ENCODE measurements at regions not wholly inside any gene's neighbourhood (a gene's known extent, or its start where the extent isn't known, plus 50 kb on each side); places are given as distances from the start of the nearest gene placed in this dataset.

GRCh38 chr7:53811555-53812079 lies 730.6 kb upstream of the VSTM2A start:
- TF ChIP-seq EZH2phosphoT487 (IDR thresholded peaks at IDR 0.05; ENCODE audit: insufficient read depth, low read depth) (no peak), EZH2 (IDR thresholded peaks at IDR 0.05; ENCODE audit: insufficient read depth, poor library complexity, severe bottlenecking) (no peak)
